Central memory CD8-positive, alpha-beta T cell (primary cell): ENCODE measurements at regions not wholly inside any gene's neighbourhood (a gene's known extent, or its start where the extent isn't known, plus 50 kb on each side); places are given as distances from the start of the nearest gene placed in this dataset.
"Not testable (repeated sequence)": the region's sequence is repeated elsewhere in the genome, so short reads cannot be mapped to it uniquely, and the experiment has no call there.

Experiments used
- ATAC-seq: fragments of 150-1000 bp; cut with Tn5 transposase; replicated peaks from 2 replicates; pipeline ENCODE4 v1.10.0; 2022; ENCODE audit warnings: mild to moderate bottlenecking, moderate FRiP score, moderate number of reproducible peaks; ENCODE audit not compliant: poor library complexity, severe bottlenecking; ENCODE audit errors: extremely low read depth
- DNase-seq, 2 donors: peaks; one replicate each; pipeline ENCODE4 v3.0.0; 2021; ENCODE audit warnings: low spot score in 2 of 2
- H3K27ac Mint-ChIP-seq: one replicate; pipeline ENCODE4 v1.8.0; 2022; ENCODE audit warnings: low read depth, mild to moderate bottlenecking, moderate library complexity, mixed read lengths
- H3K27me3 Mint-ChIP-seq: one replicate; pipeline ENCODE4 v1.8.0; 2022; ENCODE audit warnings: mixed read lengths
- H3K36me3 Mint-ChIP-seq: one replicate; pipeline ENCODE4 v1.8.0; 2022; ENCODE audit warnings: mild to moderate bottlenecking, moderate library complexity, mixed read lengths; ENCODE audit not compliant: insufficient read depth
- H3K4me1 Mint-ChIP-seq: one replicate; pipeline ENCODE4 v1.8.0; 2022; ENCODE audit warnings: mixed read lengths
- H3K4me3 Mint-ChIP-seq: one replicate; pipeline ENCODE4 v1.8.0; 2022; ENCODE audit warnings: mild to moderate bottlenecking, moderate library complexity, mixed read lengths
- H3K9me3 Mint-ChIP-seq: one replicate; pipeline ENCODE4 v1.8.0; 2022; ENCODE audit warnings: mixed read lengths

DNA sequence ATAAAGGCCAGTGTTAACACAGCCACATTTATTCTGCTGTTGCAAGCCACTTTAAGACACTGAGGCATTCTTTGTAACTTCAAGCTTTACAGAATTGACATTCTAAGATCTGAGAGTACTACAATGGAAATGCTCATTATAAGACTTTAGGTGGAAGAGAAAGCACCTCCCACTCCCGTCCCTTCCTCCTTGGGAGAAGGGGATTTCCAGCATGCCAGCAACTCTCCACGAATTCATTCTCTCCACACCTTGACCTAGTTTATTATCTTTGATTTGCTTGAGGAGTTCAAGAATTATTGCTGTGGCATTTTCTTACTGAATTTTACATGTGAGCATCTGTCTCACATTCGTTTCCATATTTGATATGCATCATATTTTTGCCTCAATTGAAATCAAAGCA is 644.4 kb upstream of the MIS18BP1 start:
- Mint-ChIP-seq H3K27me3 (no peaks in the 10 kb centered on the region), H3K36me3 (no peaks in the 10 kb centered on the region), H3K27ac (no peak overlapping the region), H3K4me1 (no peaks in the 10 kb centered on the region), H3K9me3 (peaks cover 8% of the 10 kb centered on the region), H3K4me3 (no peak overlapping the region)
- DNase-seq (no peak), ATAC-seq (no peak)

DNA sequence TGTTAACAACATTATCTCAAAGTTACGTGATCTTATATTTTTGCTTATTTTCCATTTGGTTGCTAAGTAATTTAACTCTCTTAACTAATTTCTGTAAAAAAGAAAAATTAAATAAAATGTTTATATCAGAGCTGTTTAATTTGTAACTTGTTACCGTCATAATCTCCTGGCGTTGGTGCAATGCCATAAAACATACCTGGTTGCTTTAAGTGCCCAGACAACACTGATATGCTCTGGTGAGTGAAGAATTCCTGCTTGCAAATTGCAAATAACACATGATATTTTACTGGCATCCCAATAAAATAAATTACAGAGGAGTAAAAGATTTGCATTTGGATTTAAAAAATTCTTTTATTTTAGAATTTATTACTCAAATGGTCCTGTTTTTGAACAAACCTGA is 640.1 kb upstream of the MIS18BP1 start:
- no peak overlapping the region for H3K27ac Mint-ChIP-seq
- no peak for ATAC-seq
- H3K9me3 Mint-ChIP-seq: peaks cover 31% of the 10 kb centered on the region
- H3K4me3 Mint-ChIP-seq: no peak overlapping the region
- H3K4me1 Mint-ChIP-seq: no peaks in the 10 kb centered on the region
- no peak for DNase-seq
- H3K36me3 Mint-ChIP-seq: no peaks in the 10 kb centered on the region
- H3K27me3 Mint-ChIP-seq: no peaks in the 10 kb centered on the region

DNA sequence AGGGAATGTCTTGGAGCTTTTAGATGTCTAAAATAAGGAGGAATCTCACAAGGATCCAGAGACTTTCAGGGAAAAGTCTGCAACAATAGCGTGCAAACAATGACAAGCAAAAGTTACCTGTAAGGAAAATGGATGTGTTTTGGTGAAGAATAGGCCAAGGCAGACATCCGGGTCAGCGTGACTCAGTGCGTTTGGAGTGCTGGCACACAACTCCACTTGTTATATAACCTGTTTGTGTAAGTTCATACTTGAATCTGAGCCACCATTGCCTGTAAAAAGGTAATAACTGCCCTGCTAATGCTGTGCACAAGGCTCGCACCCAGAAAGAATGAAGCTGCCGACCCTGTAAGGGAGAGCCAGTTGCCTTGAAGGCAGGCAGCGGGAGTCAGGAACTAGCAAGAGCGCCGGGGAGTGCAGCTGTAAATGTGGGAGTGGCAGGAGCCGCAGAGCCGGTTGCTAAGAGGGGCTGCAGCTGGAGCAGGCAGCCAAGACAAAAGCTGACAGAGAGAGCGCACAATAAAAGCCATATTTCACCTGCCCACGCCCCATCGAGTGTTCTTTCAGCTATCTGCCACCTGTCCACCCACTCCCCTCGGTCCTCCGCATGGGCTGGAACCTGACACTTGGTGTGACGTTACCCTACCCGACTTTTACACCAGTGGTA is 638.5 kb upstream of the MIS18BP1 start:
- Mint-ChIP-seq H3K9me3 (peaks cover 22% of the 10 kb centered on the region), H3K4me3 (no peak overlapping the region), H3K27ac (no peak overlapping the region), H3K27me3 (no peaks in the 10 kb centered on the region), H3K36me3 (no peaks in the 10 kb centered on the region), H3K4me1 (no peaks in the 10 kb centered on the region)
- DNase-seq: no peak
- ATAC-seq: no peak

DNA sequence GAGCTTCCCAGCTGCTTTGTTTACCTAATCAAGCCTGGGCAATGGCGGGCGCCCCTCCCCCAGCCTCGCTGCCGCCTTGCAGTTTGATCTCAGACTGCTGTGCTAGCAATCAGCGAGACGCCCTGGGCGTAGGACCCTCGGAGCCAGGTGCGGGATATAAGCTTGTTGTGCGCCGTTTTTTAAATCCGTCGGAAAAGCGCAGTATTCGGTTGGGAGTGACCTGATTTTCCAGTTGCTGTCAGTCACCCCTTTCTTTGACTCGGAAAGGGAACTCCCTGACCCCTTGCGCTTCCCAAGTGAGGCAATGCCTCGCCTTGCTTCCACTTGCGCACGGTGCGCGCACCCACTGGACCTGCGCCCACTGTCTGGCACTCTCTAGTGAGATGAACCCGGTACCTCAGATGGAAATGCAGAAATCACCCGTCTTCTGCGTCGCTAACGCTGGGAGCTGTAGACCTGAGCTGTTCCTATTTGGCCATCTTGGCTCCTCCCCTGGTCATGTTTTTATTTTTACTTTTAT is 635.8 kb upstream of the MIS18BP1 start:
- peaks cover 22% of the 10 kb centered on the region for H3K9me3 Mint-ChIP-seq
- H3K27me3 Mint-ChIP-seq, H3K4me1 Mint-ChIP-seq, H3K27ac Mint-ChIP-seq, H3K4me3 Mint-ChIP-seq, H3K36me3 Mint-ChIP-seq, ATAC-seq, DNase-seq: not testable (repeated sequence)

DNA sequence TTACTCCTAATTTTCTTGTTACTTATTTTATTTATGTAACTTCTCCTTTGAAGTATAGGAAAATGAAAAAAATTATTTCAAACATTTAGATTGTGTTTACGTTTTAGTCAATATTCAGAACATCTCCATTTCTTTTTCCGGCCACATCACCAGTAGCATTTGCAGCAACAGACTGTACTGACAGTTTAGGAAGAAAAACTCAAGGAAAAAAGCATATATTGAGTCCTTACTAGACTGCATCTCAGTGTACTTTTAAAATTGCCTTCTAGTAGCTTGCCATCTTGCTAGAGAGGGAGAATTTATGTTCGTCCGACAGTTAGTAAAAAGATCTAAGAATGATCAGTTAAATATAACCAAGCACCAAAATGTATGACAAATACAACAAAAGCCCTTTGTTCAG is 625.0 kb upstream of the MIS18BP1 start:
- no peaks in the 10 kb centered on the region for H3K4me1 Mint-ChIP-seq
- peaks cover 20% of the 10 kb centered on the region for H3K9me3 Mint-ChIP-seq
- no peak for DNase-seq
- no peak overlapping the region for H3K4me3 Mint-ChIP-seq
- ATAC-seq: no peak
- no peaks in the 10 kb centered on the region for H3K27me3 Mint-ChIP-seq
- H3K27ac Mint-ChIP-seq: no peak overlapping the region
- no peaks in the 10 kb centered on the region for H3K36me3 Mint-ChIP-seq

DNA sequence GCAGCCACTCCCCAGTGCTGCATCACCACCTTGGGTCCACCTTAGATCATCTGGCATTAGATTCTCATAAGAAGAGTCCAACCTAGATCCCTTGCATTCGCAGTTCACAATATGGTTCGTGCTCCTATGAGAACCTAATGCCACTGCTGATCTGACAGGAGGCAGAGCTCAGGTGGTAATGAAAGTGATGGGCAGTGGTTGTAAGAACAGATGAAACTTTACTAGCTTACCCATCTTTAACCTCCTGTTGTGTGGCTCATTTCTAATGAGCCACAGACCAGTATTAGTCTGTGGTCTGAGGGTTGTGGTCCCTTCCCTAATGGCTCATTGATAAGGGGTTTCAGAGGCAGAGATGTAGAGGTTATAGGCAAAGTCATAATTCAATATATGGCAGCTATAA is 615.9 kb upstream of the MIS18BP1 start:
- Mint-ChIP-seq H3K27ac (no peak overlapping the region), H3K36me3 (no peaks in the 10 kb centered on the region), H3K4me1 (no peaks in the 10 kb centered on the region), H3K4me3 (no peak overlapping the region), H3K9me3 (peaks cover 28% of the 10 kb centered on the region), H3K27me3 (no peaks in the 10 kb centered on the region)
- DNase-seq (no peak), ATAC-seq (no peak)

DNA sequence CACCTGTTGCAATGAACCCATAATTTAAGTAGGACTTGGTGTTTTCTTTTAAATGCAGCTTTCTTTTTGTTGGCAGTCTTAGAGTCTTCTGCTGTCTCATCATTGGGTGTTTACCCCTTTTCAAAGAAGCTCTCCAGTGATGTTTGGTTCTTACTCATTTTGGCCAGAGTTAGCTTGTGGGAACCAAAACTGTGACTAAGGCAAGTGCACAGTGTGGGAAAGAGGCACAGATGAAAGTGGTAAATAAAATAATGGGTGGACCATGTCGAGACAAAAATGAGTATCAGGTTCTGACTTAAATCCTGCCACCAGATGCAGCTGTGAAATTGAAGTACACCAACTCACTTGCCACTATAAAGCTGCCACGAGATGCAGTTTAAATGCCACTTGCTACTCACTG is 615.4 kb upstream of the MIS18BP1 start:
- DNase-seq (no peak), ATAC-seq (no peak)
- H3K9me3 Mint-ChIP-seq: peaks cover 28% of the 10 kb centered on the region

DNA sequence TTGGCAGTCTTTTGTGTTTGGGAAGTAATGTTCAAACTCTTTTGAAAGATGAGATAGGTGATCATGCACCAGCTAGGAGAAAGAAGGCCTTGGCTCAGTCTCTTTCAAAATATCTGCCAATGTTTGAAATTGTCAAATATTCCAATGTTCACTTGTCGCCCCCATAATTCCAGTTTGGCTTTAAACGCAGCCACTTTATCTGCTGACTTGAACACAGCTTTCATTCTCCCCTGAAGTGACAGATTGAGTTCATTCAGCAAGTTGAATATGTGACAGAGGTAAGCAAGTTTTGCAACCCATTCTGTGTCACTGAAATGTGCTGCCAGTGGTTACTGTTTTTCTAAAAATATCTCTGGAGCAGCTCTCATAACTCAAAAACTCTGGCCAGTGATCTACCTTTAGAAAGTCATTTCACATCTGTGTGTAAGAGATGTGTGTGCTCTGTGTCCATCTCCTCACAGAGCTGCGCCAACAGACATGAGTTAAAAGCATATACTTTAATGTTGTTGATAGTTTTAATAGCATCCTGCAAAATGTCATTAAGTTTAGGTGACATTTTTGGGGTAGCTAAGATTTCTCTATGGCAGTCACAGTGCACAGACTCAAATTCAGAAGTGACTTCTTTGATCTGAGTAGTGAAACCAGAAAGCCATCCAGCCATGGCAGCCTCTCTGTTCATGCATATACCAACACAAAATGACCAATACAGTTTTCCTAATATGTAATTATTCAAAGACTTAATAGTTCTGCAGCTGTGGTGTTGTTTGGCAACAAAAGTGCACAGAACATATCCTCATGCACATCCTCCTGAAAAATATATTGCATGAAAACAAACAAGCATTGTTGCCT is 614.3 kb upstream of the MIS18BP1 start:
- Mint-ChIP-seq H3K4me1 (no peaks in the 10 kb centered on the region), H3K27me3 (no peaks in the 10 kb centered on the region)
- no peak for ATAC-seq

More for the DNA sequence above, 615.4 kb upstream of the MIS18BP1 start:
- no peaks in the 10 kb centered on the region for H3K4me1 Mint-ChIP-seq
- no peak overlapping the region for H3K27ac Mint-ChIP-seq
- no peak overlapping the region for H3K4me3 Mint-ChIP-seq
- H3K36me3 Mint-ChIP-seq: no peaks in the 10 kb centered on the region
- no peaks in the 10 kb centered on the region for H3K27me3 Mint-ChIP-seq

DNA sequence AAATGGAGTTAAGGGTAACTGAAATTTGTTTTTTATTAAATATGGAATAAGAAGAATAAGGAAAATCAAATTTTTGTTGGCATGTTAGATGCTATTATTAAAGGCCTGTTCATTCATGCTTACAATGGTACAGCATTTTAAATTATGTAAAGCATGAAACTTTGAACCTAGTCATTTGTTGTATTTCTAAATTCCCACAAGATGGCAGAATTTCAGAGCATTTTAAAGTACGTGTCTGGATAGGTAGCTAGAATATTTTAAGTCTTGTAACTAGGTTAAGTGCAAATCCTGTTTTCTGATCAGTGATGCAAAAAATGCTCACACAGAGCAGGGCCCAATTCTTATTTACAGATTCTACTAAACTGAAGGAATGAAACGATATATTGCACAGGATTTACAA is 585.6 kb upstream of the MIS18BP1 start:
- H3K4me1 Mint-ChIP-seq: no peaks in the 10 kb centered on the region
- ATAC-seq: no peak
- H3K9me3 Mint-ChIP-seq: peaks cover 28% of the 10 kb centered on the region
- no peak overlapping the region for H3K27ac Mint-ChIP-seq
- no peaks in the 10 kb centered on the region for H3K36me3 Mint-ChIP-seq
- no peak for DNase-seq
- H3K4me3 Mint-ChIP-seq: no peak overlapping the region
- no peaks in the 10 kb centered on the region for H3K27me3 Mint-ChIP-seq

More for the DNA sequence above, 614.3 kb upstream of the MIS18BP1 start:
- DNase-seq: no peak
- Mint-ChIP-seq H3K4me3 (no peak overlapping the region), H3K9me3 (peaks cover 30% of the 10 kb centered on the region), H3K27ac (no peak overlapping the region), H3K36me3 (no peaks in the 10 kb centered on the region)

DNA sequence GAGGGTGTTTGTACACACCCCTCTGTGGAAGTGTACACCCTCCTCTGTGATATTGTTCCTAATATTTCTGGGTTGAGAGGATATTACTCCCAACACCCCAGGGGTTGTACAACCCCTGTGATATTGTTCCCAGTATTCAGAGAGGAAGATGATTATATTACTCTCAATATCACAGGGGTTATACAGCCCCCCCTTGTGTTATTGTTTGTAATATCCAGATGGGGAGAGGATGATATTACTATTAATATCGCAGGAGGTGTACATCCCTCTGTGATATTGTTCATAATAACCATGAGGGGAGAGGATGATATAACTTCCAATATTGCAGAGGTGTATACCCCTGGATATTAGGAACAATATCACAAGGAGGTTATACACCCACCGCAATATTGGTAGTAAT is 566.1 kb upstream of the MIS18BP1 start:
- DNase-seq (no peak), ATAC-seq (no peak)
- Mint-ChIP-seq H3K4me3 (no peak overlapping the region), H3K27me3 (no peaks in the 10 kb centered on the region), H3K36me3 (no peaks in the 10 kb centered on the region), H3K9me3 (peaks cover 15% of the 10 kb centered on the region), H3K4me1 (no peaks in the 10 kb centered on the region), H3K27ac (no peak overlapping the region)

DNA sequence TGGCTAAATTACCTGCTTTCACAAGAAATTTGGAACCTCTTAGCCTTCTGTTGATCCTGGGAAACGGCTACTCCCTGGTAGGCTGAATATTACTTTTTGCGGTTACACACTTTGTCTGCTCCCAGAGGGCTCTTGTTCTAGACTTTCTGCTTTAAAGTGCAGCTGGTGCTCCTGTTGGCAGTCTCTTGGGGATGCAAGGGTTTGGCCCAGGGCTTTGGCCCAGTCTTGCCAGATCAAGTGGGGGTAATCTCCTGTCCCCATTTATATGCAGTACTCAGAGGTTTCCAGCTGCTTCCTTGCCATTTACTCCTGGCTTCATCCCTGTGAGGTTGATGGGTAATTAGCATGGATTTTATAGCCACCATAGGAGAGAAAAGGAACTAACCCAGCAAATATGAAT is 558.2 kb upstream of the MIS18BP1 start:
- Mint-ChIP-seq H3K27ac (no peak overlapping the region), H3K4me3 (no peak overlapping the region), H3K36me3 (no peaks in the 10 kb centered on the region), H3K27me3 (no peaks in the 10 kb centered on the region), H3K9me3 (peaks cover 6% of the 10 kb centered on the region), H3K4me1 (no peaks in the 10 kb centered on the region)
- ATAC-seq: no peak
- DNase-seq: no peak

DNA sequence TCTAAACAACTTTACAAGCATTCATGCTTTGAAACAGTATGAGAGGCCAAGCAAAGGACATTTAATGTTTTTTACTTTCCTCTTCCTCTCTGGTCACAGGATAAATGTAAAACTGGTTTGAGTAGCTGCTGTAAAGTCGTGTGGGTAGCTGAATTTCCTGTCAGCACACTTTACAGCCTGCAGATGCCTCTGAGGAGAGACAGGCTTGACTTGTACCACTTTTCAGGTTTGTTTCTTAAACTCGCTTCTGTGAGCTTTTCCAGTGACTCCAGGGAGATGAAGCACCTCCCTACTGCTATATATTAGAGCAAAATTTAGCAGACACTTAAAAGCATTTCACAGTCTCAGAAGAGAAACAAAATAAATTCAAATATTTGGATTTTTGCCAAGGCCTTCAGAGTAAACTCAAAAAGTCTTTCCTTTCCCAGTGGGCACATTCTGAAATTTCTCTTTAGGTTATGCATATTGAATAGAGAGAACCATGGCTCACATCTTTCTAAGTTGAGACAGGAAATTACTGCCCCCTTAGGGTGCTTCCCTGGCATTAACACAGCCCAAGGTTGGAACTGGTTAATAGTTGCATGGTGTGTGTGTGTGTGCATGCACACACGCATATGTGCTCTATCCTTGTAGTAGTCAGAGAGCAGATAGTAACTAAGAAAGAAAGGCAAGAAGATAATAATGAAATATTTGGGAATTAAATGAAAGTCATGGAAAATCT is 557.3 kb upstream of the MIS18BP1 start:
- H3K4me1 Mint-ChIP-seq: no peaks in the 10 kb centered on the region
- H3K27me3 Mint-ChIP-seq: no peaks in the 10 kb centered on the region
- no peak overlapping the region for H3K27ac Mint-ChIP-seq
- no peak for DNase-seq
- H3K36me3 Mint-ChIP-seq: no peaks in the 10 kb centered on the region
- H3K4me3 Mint-ChIP-seq: no peak overlapping the region
- H3K9me3 Mint-ChIP-seq: peaks cover 6% of the 10 kb centered on the region
- ATAC-seq: no peak
